Uterus (tissue), 3 donors: ENCODE measurements at regions not wholly inside any gene's neighbourhood (a gene's known extent, or its start where the extent isn't known, plus 50 kb on each side); places are given as distances from the start of the nearest gene placed in this dataset.
"Not testable (repeated sequence)": the region's sequence is repeated elsewhere in the genome, so short reads cannot be mapped to it uniquely, and the experiment has no call there.

Experiments used
- DNase-seq, 2 donors: peaks; one replicate each; pipeline ENCODE4 v3.0.0-alpha.2; 2019 to 2020
- H3K27ac ChIP-seq, 2 donors: fragments of 200-600 bp; sonication (generic); 1 replicate in 1 of 2; 2 replicates in 1 of 2; pipeline ENCODE4 v1.5.1; 2016 to 2018
- H3K27me3 ChIP-seq, 2 donors: fragments of 200-600 bp; sonication (generic); one replicate each; pipeline ENCODE4 v1.5.1; 2018 to 2019; ENCODE audit warnings: control low read depth in 1 of 2
- H3K36me3 ChIP-seq, 2 donors: fragments of 200-600 bp; sonication (generic); one replicate each; pipeline ENCODE4 v1.5.1; 2019; ENCODE audit warnings: control low read depth in 1 of 2
- H3K4me1 ChIP-seq, 2 donors: fragments of 200-600 bp; sonication (generic); one replicate each; pipeline ENCODE4 v1.5.1; 2018 to 2019; ENCODE audit warnings: control low read depth in 1 of 2
- H3K4me3 ChIP-seq, 2 donors: fragments of 200-600 bp; sonication (generic); 1 replicate in 1 of 2; 2 replicates in 1 of 2; pipeline ENCODE4 v1.5.1; 2018 to 2019; ENCODE audit warnings: mild to moderate bottlenecking in 1 of 2
- H3K9me3 ChIP-seq, 2 donors: fragments of 200-600 bp; sonication (generic); one replicate each; pipeline ENCODE4 v1.5.1; 2019; ENCODE audit warnings: control low read depth in 1 of 2
- CTCF ChIP-seq, 4 experiments: fragments of 200-600 bp in 2 of 4; fragments of 450-650 bp in 2 of 4; sonication (generic) in 2 of 4; IDR thresholded peaks; one replicate each; pipeline ENCODE4 v1.5.1; 2016 to 2019; ENCODE audit warnings: antibody characterized with exemption in 4 of 4, mild to moderate bottlenecking in 2 of 4, moderate library complexity in 1 of 4
- POLR2A ChIP-seq, 2 donors: fragments of 450-650 bp; IDR thresholded peaks; one replicate each; pipeline ENCODE4 v1.6.1; 2016; ENCODE audit warnings: antibody characterized with exemption in 2 of 2, mild to moderate bottlenecking in 1 of 2, moderate library complexity in 1 of 2
- intact Hi-C: fragments of 100-400 bp; cut with DNase I; formaldehyde crosslinking; loops from one replicate; pipeline ENCODE4 v1.15.1; 2023; ENCODE audit warnings: low total_unique reads
- donor health status: DM: yes; HTN: yes; CAD: no.

- TF ChIP-seq POLR2A (IDR thresholded peaks at IDR 0.05) (no peak), CTCF (IDR thresholded peaks at IDR 0.05) (no peak)
- intact Hi-C loops, result no loop called here
- Histone ChIP-seq H3K27me3 (no peaks in the 10 kb centered on the region), H3K36me3 (no peaks in the 10 kb centered on the region), H3K9me3 (no peaks in the 10 kb centered on the region), H3K4me3 (no peak overlapping the region), H3K27ac (peak overlapping the region in 1 of 2 donors; percentile 58), H3K4me1 (no peaks in the 10 kb centered on the region)
- DNase-seq, result no peak
These were observed 325.5 kb upstream of the CITED2 start for GRCh38 chr6:139699911-139700310.

GRCh38 chr6:139699335-139699734 is 324.9 kb upstream of the CITED2 start:
- H3K27me3 ChIP-seq, result no peaks in the 10 kb centered on the region
- DNase-seq, result no peak
- no peaks in the 10 kb centered on the region for H3K36me3 ChIP-seq
- intact Hi-C loops, result no loop called here
- peak overlapping the region in 1 of 2 donors; percentile 58 for H3K27ac ChIP-seq
- TF ChIP-seq POLR2A (IDR thresholded peaks at IDR 0.05) (no peak), CTCF (IDR thresholded peaks at IDR 0.05) (no peak)
- H3K4me1 ChIP-seq, result no peaks in the 10 kb centered on the region
- no peak overlapping the region for H3K4me3 ChIP-seq
- H3K9me3 ChIP-seq, result no peaks in the 10 kb centered on the region

GRCh38 chr6:139698526-139699176 is 324.2 kb upstream of the CITED2 start:
- Histone ChIP-seq H3K9me3 (no peaks in the 10 kb centered on the region), H3K4me3 (no peak overlapping the region), H3K27me3 (no peaks in the 10 kb centered on the region), H3K4me1 (no peaks in the 10 kb centered on the region), H3K27ac (peak overlapping the region in 1 of 2 donors; percentile 58), H3K36me3 (no peaks in the 10 kb centered on the region)
- intact Hi-C loops, result no loop called here
- TF ChIP-seq CTCF (IDR thresholded peaks at IDR 0.05) (no peak), POLR2A (IDR thresholded peaks at IDR 0.05) (no peak)
- DNase-seq, result peak in 1 of 2 donors; percentile 74

- H3K4me1 ChIP-seq, H3K27me3 ChIP-seq, H3K4me3 ChIP-seq, intact Hi-C loops, H3K9me3 ChIP-seq, DNase-seq, H3K36me3 ChIP-seq: not testable (repeated sequence)
- peak overlapping the region in 1 of 2 donors; percentile 25 for H3K27ac ChIP-seq
These were observed 323.4 kb upstream of the CITED2 start for GRCh38 chr6:139697856-139698255.

- H3K4me1 ChIP-seq, H3K9me3 ChIP-seq, H3K27me3 ChIP-seq, H3K36me3 ChIP-seq, DNase-seq, intact Hi-C loops, H3K4me3 ChIP-seq, H3K27ac ChIP-seq: not testable (repeated sequence)
These were observed 322.5 kb upstream of the CITED2 start for GRCh38 chr6:139696991-139697390.

- H3K4me1 ChIP-seq, result no peaks in the 10 kb centered on the region
- H3K27ac ChIP-seq, result no peak overlapping the region
- H3K27me3 ChIP-seq, result no peaks in the 10 kb centered on the region
- no peak overlapping the region for H3K4me3 ChIP-seq
- intact Hi-C loops, result no loop called here
- no peaks in the 10 kb centered on the region for H3K9me3 ChIP-seq
- no peak for DNase-seq
- H3K36me3 ChIP-seq, result no peaks in the 10 kb centered on the region
- TF ChIP-seq CTCF (IDR thresholded peaks at IDR 0.05), result no peak
- no peak for TF ChIP-seq POLR2A (IDR thresholded peaks at IDR 0.05)
These were observed 320.9 kb upstream of the CITED2 start for GRCh38 chr6:139695361-139695760.
